ENCODE measurements at regions not wholly inside any gene's neighbourhood (a gene's known extent, or its start where the extent isn't known, plus 50 kb on each side); places are given as distances from the start of the nearest gene placed in this dataset.
"Not testable (repeated sequence)": the region's sequence is repeated elsewhere in the genome, so short reads cannot be mapped to it uniquely, and the experiment has no call there.

- H3K79me2 ChIP-seq (ENCODE audit: control insufficient read depth, low read length) = no peaks in the 10 kb centered on the region
- no peak overlapping the region for H3K27ac ChIP-seq (ENCODE audit: low read depth, low read length)
- TF ChIP-seq EZH2phosphoT487 (IDR thresholded peaks at IDR 0.05; ENCODE audit: borderline replicate concordance, low read length) = no peak
- TF ChIP-seq CTCF (IDR thresholded peaks at IDR 0.05; ENCODE audit: low read depth, low read length, poor library complexity, severe bottlenecking) = no peak
Measured at GRCh38 chr9:82911996-82912395, 150.9 kb downstream of the RASEF start.

GRCh38 chr9:82912645-82913044 is 150.3 kb downstream of the RASEF start:
- H3K4me3 ChIP-seq (ENCODE audit: low read length) = no peak overlapping the region
- TF ChIP-seq CTCF (IDR thresholded peaks at IDR 0.05; ENCODE audit: low read depth, low read length, poor library complexity, severe bottlenecking) (no peak), EZH2phosphoT487 (IDR thresholded peaks at IDR 0.05; ENCODE audit: borderline replicate concordance, low read length) (no peak)

More at GRCh38 chr9:82911996-82912395, 150.9 kb downstream of the RASEF start:
- no peaks in the 10 kb centered on the region for H3F3A ChIP-seq (ENCODE audit: control insufficient read depth, insufficient read depth)
- H3K4me2 ChIP-seq (ENCODE audit: low read length) = no peak overlapping the region
- no peaks in the 10 kb centered on the region for H3K9me2 ChIP-seq (replicated peaks; ENCODE audit: control insufficient read depth, low read length)
- H3K36me3 ChIP-seq (ENCODE audit: control insufficient read depth, low read length) = no peaks in the 10 kb centered on the region
- no peaks in the 10 kb centered on the region for H3K27me3 ChIP-seq (ENCODE audit: control insufficient read depth, low read length)
- H3K4me1 ChIP-seq (ENCODE audit: control insufficient read depth, low read length) = no peaks in the 10 kb centered on the region
- no peaks in the 10 kb centered on the region for H4K20me1 ChIP-seq (ENCODE audit: control insufficient read depth, insufficient read depth, low read depth, low read length)
- peaks cover 11% of the 10 kb centered on the region for H3K9me3 ChIP-seq (ENCODE audit: control insufficient read depth, insufficient read depth, low read length)
- no peak overlapping the region for H3K4me3 ChIP-seq (ENCODE audit: low read length)

GRCh38 chr9:82916238-82916637 is 146.7 kb downstream of the RASEF start:
- H4K20me1 ChIP-seq (ENCODE audit: control insufficient read depth, insufficient read depth, low read depth, low read length); H3F3A ChIP-seq (ENCODE audit: control insufficient read depth, insufficient read depth); H3K4me3 ChIP-seq (ENCODE audit: low read length); H3K4me2 ChIP-seq (ENCODE audit: low read length); H3K4me1 ChIP-seq (ENCODE audit: control insufficient read depth, low read length); H3K9me2 ChIP-seq (replicated peaks; ENCODE audit: control insufficient read depth, low read length); H3K27me3 ChIP-seq (ENCODE audit: control insufficient read depth, low read length); H3K36me3 ChIP-seq (ENCODE audit: control insufficient read depth, low read length); H3K27ac ChIP-seq (ENCODE audit: low read depth, low read length); H3K79me2 ChIP-seq (ENCODE audit: control insufficient read depth, low read length): not testable (repeated sequence)
- peaks cover 11% of the 10 kb centered on the region for H3K9me3 ChIP-seq (ENCODE audit: control insufficient read depth, insufficient read depth, low read length)

More at GRCh38 chr9:82912645-82913044, 150.3 kb downstream of the RASEF start:
- Histone ChIP-seq H4K20me1 (ENCODE audit: control insufficient read depth, insufficient read depth, low read depth, low read length) (no peaks in the 10 kb centered on the region), H3K27me3 (ENCODE audit: control insufficient read depth, low read length) (no peaks in the 10 kb centered on the region), H3K9me2 (replicated peaks; ENCODE audit: control insufficient read depth, low read length) (no peaks in the 10 kb centered on the region), H3K4me2 (ENCODE audit: low read length) (no peak overlapping the region), H3K9me3 (ENCODE audit: control insufficient read depth, insufficient read depth, low read length) (peaks cover 11% of the 10 kb centered on the region), H3K4me1 (ENCODE audit: control insufficient read depth, low read length) (no peaks in the 10 kb centered on the region), H3K79me2 (ENCODE audit: control insufficient read depth, low read length) (no peaks in the 10 kb centered on the region), H3F3A (ENCODE audit: control insufficient read depth, insufficient read depth) (no peaks in the 10 kb centered on the region), H3K36me3 (ENCODE audit: control insufficient read depth, low read length) (no peaks in the 10 kb centered on the region), H3K27ac (ENCODE audit: low read depth, low read length) (no peak overlapping the region)

GRCh38 chr9:82920154-82920553 is 142.8 kb downstream of the RASEF start:
- H3K4me1 ChIP-seq (ENCODE audit: control insufficient read depth, low read length) = no peaks in the 10 kb centered on the region
- H3K9me3 ChIP-seq (ENCODE audit: control insufficient read depth, insufficient read depth, low read length) = peaks cover 11% of the 10 kb centered on the region
- H4K20me1 ChIP-seq (ENCODE audit: control insufficient read depth, insufficient read depth, low read depth, low read length) = no peaks in the 10 kb centered on the region
- TF ChIP-seq EZH2phosphoT487 (IDR thresholded peaks at IDR 0.05; ENCODE audit: borderline replicate concordance, low read length) (no peak), CTCF (IDR thresholded peaks at IDR 0.05; ENCODE audit: low read depth, low read length, poor library complexity, severe bottlenecking) (no peak)
- no peaks in the 10 kb centered on the region for H3K36me3 ChIP-seq (ENCODE audit: control insufficient read depth, low read length)
- no peaks in the 10 kb centered on the region for H3K27me3 ChIP-seq (ENCODE audit: control insufficient read depth, low read length)
- H3K27ac ChIP-seq (ENCODE audit: low read depth, low read length) = no peak overlapping the region
- no peak overlapping the region for H3K4me2 ChIP-seq (ENCODE audit: low read length)
- no peak overlapping the region for H3K4me3 ChIP-seq (ENCODE audit: low read length)
- H3F3A ChIP-seq (ENCODE audit: control insufficient read depth, insufficient read depth) = no peaks in the 10 kb centered on the region
- no peaks in the 10 kb centered on the region for H3K9me2 ChIP-seq (replicated peaks; ENCODE audit: control insufficient read depth, low read length)
- no peaks in the 10 kb centered on the region for H3K79me2 ChIP-seq (ENCODE audit: control insufficient read depth, low read length)

Data from DOHH2 (cell line).